ENCODE measurements at regions not wholly inside any gene's neighbourhood (a gene's known extent, or its start where the extent isn't known, plus 50 kb on each side); places are given as distances from the start of the nearest gene placed in this dataset.

DNA sequence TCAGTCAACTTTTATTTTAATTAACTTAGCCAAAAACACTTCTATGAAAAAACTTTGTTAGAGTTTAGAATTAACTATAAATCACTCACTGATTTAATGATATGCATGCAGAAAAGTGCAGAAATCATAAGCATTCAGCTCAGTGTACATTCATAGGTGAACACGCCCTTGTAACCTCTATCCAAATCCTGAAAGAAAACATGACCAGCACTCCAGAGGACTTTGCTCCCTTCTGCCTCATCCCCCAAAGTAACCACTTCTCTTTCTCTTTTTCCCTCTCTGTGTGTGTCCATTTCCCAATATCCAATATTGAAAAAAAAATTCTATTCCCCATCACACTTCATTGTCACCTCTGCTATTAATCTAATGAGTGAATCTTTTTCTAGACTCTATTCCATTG is 197.1 kb upstream of the FAR2 start:
- no peak for TF ChIP-seq CTCF (IDR thresholded peaks at IDR 0.05; ENCODE audit: low read depth, low read length)
- Histone ChIP-seq H3K36me3 (no peaks in the 10 kb centered on the region), H3K9me3 (ENCODE audit: low read depth) (no peaks in the 10 kb centered on the region), H3K27me3 (no peaks in the 10 kb centered on the region), H3K4me1 (ENCODE audit: low read depth) (no peaks in the 10 kb centered on the region), H3K27ac (no peak overlapping the region), H3K4me3 (no peak overlapping the region)
- DNase-seq (ENCODE audit: low read depth in 1 of 2, low spot score in 1 of 2): no peak

- H3K36me3 ChIP-seq: no peaks in the 10 kb centered on the region
- no peak for TF ChIP-seq CTCF (IDR thresholded peaks at IDR 0.05; ENCODE audit: low read depth, low read length)
Measured at GRCh38 chr12:28954333-28954732, 194.7 kb upstream of the FAR2 start.

GRCh38 chr12:28955491-28955890 is 193.6 kb upstream of the FAR2 start:
- Histone ChIP-seq H3K9me3 (ENCODE audit: low read depth) (no peaks in the 10 kb centered on the region), H3K27me3 (no peaks in the 10 kb centered on the region), H3K27ac (no peak overlapping the region), H3K4me1 (ENCODE audit: low read depth) (no peaks in the 10 kb centered on the region), H3K36me3 (no peaks in the 10 kb centered on the region), H3K4me3 (no peak overlapping the region)
- DNase-seq (ENCODE audit: low read depth in 1 of 2, low spot score in 1 of 2): peak in 1 of 2 donors; percentile 66
- TF ChIP-seq CTCF (IDR thresholded peaks at IDR 0.05; ENCODE audit: low read depth, low read length): no peak

More at GRCh38 chr12:28954333-28954732, 194.7 kb upstream of the FAR2 start:
- H3K27ac ChIP-seq: no peak overlapping the region
- H3K9me3 ChIP-seq (ENCODE audit: low read depth): no peaks in the 10 kb centered on the region
- DNase-seq (ENCODE audit: low read depth in 1 of 2, low spot score in 1 of 2): peak in 1 of 2 donors; percentile 44
- H3K27me3 ChIP-seq: no peaks in the 10 kb centered on the region
- no peak overlapping the region for H3K4me3 ChIP-seq
- H3K4me1 ChIP-seq (ENCODE audit: low read depth): no peaks in the 10 kb centered on the region

DNA sequence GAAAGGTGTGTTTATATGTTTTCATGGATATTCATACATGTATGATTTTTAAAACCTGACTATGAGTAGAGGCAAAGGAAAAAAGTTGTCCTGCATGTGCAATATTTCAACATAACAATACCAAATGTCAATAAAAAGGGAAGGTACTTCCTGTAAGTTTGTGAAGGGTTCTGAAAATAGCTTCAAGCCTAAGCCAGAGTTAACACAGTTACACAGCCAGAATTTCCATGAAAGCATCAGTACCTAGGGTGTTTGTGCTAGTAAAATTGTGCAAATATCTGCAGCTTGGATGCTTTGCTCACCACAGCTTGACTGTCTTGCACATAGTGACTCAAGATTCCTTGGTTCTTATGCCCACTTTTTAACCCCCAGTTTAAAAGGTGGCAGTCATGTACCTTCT is 193.1 kb upstream of the FAR2 start:
- no peak for DNase-seq (ENCODE audit: low read depth in 1 of 2, low spot score in 1 of 2)
- no peaks in the 10 kb centered on the region for H3K27me3 ChIP-seq
- no peak for TF ChIP-seq CTCF (IDR thresholded peaks at IDR 0.05; ENCODE audit: low read depth, low read length)
- H3K27ac ChIP-seq: no peak overlapping the region
- H3K4me3 ChIP-seq: no peak overlapping the region
- no peaks in the 10 kb centered on the region for H3K36me3 ChIP-seq
- H3K9me3 ChIP-seq (ENCODE audit: low read depth): no peaks in the 10 kb centered on the region
- H3K4me1 ChIP-seq (ENCODE audit: low read depth): no peaks in the 10 kb centered on the region

- no peaks in the 10 kb centered on the region for H3K27me3 ChIP-seq
- no peaks in the 10 kb centered on the region for H3K9me3 ChIP-seq (ENCODE audit: low read depth)
- DNase-seq (ENCODE audit: low read depth in 1 of 2, low spot score in 1 of 2): peak in 1 of 2 donors; percentile 86
Measured at GRCh38 chr12:28958553-28959195, 190.4 kb upstream of the FAR2 start.

More at GRCh38 chr12:28958553-28959195, 190.4 kb upstream of the FAR2 start:
- no peaks in the 10 kb centered on the region for H3K4me1 ChIP-seq (ENCODE audit: low read depth)
- TF ChIP-seq CTCF (IDR thresholded peaks at IDR 0.05; ENCODE audit: low read depth, low read length): no peak
- no peak overlapping the region for H3K27ac ChIP-seq
- no peaks in the 10 kb centered on the region for H3K36me3 ChIP-seq
- H3K4me3 ChIP-seq: no peak overlapping the region
